ENCODE measurements at regions not wholly inside any gene's neighbourhood (a gene's known extent, or its start where the extent isn't known, plus 50 kb on each side); places are given as distances from the start of the nearest gene placed in this dataset.

GRCh38 chr18:33960417-33960816, 264.3 kb downstream of the NOL4 start:
- no peak overlapping the region for H3K4me3 ChIP-seq (ENCODE audit: low read depth, low read length)

GRCh38 chr18:33959609-33960008, 265.1 kb downstream of the NOL4 start:
- H3K4me3 ChIP-seq (ENCODE audit: low read depth, low read length): no peak overlapping the region

DNA sequence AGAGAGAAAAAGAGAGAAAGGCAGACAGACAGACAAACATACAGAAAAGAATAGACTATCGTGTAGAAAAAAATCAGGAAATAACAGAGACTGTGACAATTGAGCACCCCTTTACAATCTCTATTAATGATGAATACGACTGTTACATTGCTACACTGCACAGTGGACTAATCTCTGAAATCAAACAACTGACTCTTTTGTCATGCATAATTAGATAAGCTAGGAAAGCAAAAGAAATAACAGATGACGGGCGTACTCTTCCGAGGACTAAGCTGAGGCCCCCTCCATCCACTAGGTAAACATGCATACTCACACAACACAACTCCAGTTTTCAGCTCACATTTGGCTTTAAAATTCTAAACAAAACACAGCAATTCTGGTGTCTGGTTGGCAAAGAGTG, 267.0 kb downstream of the NOL4 start:
- H3K4me3 ChIP-seq (ENCODE audit: low read depth, low read length): no peak overlapping the region

DNA sequence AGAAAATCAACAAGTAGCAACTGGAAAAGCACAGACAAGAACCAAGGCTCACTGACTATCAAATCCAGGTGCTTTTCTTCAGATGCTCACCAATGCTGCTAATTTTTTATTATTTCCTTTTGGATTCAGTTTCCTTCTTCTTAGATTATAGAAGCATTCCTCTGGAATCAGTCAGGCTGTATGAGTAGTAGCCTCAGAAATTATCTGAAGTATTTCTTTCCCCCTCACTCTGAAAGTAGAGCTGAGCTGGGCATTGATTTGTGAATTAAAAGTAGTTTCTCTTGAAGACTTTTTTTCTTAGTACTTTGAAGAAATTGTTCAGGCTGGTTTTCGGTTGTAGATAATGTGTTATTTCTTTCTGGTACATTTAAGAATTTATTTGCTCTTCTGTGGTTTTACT, 273.7 kb downstream of the NOL4 start:
- H3K4me3 ChIP-seq (ENCODE audit: low read depth, low read length): no peak overlapping the region

- H3K4me3 ChIP-seq (ENCODE audit: low read depth, low read length): no peak overlapping the region
Observed at GRCh38 chr18:33946336-33946735, 278.4 kb downstream of the NOL4 start.

- no peak overlapping the region for H3K4me3 ChIP-seq (ENCODE audit: low read depth, low read length)
Observed at GRCh38 chr18:33944493-33944892, 280.2 kb downstream of the NOL4 start.

GRCh38 chr18:33937270-33937816, 287.4 kb downstream of the NOL4 start:
- no peak overlapping the region for H3K4me3 ChIP-seq (ENCODE audit: low read depth, low read length)

DNA sequence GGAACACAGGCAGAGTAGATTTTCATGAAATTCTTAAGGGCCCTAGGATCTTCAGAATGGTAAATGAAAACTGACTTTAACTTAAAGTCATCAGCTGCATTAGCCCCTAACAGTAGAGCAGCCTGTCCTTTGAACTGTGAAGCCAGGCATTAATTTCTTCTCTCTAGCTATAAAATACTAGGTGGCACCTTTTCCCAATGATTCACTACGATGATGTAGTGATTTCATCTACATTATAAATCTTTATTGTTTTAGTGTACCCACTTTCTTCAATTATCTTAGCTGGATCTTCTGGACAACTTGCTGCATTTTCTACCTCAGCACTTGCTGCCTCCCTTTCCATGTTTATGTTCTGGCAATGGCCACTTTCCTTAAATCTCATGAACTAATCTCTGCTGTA, 290.5 kb downstream of the NOL4 start:
- H3K4me3 ChIP-seq (ENCODE audit: low read depth, low read length): no peak overlapping the region

DNA sequence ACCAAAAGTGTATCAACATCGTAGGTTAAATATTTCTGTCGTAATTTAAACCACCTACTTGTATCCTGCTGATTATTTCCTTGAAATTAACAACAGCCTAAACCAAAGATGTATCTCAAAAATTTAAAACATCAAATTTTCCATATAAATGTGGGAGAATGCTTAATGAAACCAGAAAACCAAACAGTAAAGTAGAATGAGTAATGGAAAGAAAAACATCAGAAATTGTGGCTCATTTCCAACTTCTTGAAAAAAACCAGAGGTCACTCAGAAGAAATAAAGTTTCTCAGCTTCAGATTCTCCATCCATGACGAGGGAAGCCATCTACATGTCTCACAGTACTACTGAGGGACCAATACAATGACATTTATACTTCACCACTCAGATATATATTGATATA, 296.5 kb downstream of the NOL4 start:
- no peak overlapping the region for H3K4me3 ChIP-seq (ENCODE audit: low read depth, low read length)

DNA sequence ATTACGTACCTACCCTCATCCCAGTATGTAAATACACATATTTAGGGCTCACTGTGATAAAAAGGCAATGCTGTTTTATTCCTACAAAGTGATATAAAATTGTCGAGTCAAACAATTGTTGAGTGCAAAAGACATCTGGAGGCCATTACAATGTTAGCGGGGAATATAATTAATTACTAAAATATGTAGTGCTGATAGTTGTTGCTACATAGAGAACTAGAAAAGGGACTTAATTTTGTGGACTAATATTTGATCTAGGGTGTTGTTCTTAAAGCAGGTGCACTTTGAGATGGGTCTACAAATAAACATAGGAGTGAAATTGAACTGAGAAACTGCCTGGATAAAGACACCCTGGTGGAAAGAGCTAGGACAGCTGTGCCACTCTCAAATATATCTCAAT, 300.1 kb downstream of the NOL4 start:
- no peak overlapping the region for H3K4me3 ChIP-seq (ENCODE audit: low read depth, low read length)

- no peak overlapping the region for H3K4me3 ChIP-seq (ENCODE audit: low read depth, low read length)
Observed at GRCh38 chr18:33923980-33924379, 300.7 kb downstream of the NOL4 start.

DNA sequence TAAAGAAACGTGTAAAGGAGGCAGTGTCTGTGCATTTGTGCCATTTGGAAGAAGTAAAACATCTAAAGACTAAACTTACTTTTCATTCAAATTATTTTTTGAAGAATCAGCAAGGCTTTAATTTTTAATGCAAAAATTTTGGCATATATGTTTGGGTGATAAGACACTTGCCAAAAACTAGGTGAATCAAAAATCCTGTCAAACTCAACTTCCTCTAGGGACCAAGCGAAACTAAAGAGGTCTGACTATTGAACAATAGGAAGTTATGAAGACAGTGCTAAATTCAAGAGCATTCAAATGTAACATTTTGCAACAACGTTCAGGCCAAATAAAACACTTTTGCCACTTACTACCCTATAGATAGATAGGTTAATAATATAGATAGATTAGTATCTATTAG, 306.1 kb downstream of the NOL4 start:
- H3K4me3 ChIP-seq (ENCODE audit: low read depth, low read length): no peak overlapping the region

- no peak overlapping the region for H3K4me3 ChIP-seq (ENCODE audit: low read depth, low read length)
Observed at GRCh38 chr18:33916200-33916599, 308.5 kb downstream of the NOL4 start.

- no peak overlapping the region for H3K4me3 ChIP-seq (ENCODE audit: low read depth, low read length)
Observed at GRCh38 chr18:33914399-33914798, 310.3 kb downstream of the NOL4 start.

DNA sequence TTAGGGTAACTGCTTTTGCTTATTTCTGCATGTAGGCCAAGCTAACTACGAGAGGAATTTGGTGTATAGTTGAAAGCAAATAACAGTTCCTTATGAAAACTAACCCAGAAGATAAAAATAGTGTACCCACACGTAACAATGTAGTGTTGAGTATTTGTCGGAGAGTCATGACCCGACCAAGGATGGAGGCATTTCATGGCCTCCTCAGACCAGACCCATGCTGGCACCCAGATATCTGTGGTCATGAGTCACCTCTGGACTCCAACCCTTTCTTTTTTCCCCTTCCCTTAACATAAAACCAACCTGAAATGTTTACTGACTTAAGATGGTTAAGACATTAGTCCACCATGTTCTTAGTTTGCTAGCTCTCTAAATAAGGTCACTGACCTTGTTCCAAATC, 318.7 kb downstream of the NOL4 start:
- no peak overlapping the region for H3K4me3 ChIP-seq (ENCODE audit: low read depth, low read length)

- H3K4me3 ChIP-seq (ENCODE audit: low read depth, low read length): no peak overlapping the region
Observed at GRCh38 chr18:33901894-33902512, 322.7 kb downstream of the NOL4 start.

DNA sequence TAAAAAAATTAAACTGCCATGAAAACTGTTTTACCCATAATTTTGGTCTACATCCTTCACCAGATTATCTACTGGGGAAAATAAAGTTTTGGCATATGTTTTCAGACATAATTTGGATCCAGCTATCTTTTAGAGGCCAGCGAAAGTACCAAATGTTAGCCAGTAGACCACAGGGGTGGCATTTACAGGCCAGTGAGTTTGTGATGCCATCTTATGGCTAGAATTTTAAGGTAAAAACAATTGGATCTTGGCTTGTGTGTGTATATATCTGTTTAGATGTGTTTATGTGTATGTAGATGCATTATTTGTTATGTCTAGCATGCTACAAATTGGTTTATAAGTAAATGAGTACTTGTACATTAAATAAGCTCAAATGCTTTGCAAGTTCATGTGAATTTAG, 322.6 kb downstream of the ASXL3 start:
- no peak overlapping the region for H3K4me3 ChIP-seq (ENCODE audit: low read depth, low read length)

DNA sequence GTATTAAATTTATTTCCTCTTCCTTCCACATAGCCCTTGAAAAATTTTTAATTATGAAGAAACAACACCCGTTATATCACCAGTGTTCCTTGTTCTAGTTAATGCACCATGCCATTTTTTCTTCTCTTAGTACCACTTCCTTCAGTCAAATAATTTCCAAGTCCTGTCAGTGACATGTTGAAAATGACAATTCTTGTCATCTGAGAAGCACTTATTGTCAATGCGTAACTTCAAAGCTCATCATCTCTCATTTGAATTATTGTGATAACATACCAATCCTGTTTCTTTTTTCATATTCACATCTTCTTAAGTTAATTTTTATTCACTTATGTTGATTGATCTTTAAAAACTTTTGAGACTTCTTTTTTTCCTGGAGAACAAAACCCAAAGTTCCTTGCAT, 320.4 kb downstream of the ASXL3 start:
- no peak overlapping the region for H3K4me3 ChIP-seq (ENCODE audit: low read depth, low read length)

DNA sequence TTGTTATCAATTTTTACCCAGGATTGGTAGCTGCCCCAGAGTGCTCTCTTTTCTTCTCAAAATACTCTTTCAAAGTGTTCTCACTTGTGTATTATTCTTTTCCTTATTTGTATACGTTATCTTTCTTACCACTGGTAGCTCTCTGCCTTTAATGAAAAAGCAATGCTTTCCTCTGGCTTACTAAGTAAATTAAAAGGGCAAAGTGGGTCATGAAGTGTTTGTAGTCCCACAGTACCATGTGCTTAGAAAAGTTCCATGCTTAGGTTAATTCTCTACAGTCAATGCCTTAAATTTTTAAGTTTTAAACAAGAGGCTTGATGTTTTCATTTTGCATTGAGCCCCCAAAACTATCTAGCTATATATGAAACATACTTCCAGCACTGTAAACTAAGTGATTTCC, 300.2 kb downstream of the ASXL3 start:
- H3K4me3 ChIP-seq (ENCODE audit: low read depth, low read length): no peak overlapping the region

- no peak overlapping the region for H3K4me3 ChIP-seq (ENCODE audit: low read depth, low read length)
Observed at GRCh38 chr18:33875029-33875565, 297.1 kb downstream of the ASXL3 start.

- H3K4me3 ChIP-seq (ENCODE audit: low read depth, low read length): no peak overlapping the region
Observed at GRCh38 chr18:33873112-33873511, 295.1 kb downstream of the ASXL3 start.

GRCh38 chr18:33871363-33872025, 293.5 kb downstream of the ASXL3 start:
- no peak overlapping the region for H3K4me3 ChIP-seq (ENCODE audit: low read depth, low read length)

Data from iPS-11a (cell line).